Lower leg skin (tissue), 4 donors: ENCODE measurements at regions not wholly inside any gene's neighbourhood (a gene's known extent, or its start where the extent isn't known, plus 50 kb on each side); places are given as distances from the start of the nearest gene placed in this dataset.
"Not testable (repeated sequence)": the region's sequence is repeated elsewhere in the genome, so short reads cannot be mapped to it uniquely, and the experiment has no call there.

ENCODE experiments used
- DNase-seq, 2 donors: peaks; one replicate each; pipeline ENCODE4 v3.0.0-alpha.2; 2019; ENCODE audit warnings: low spot score in 2 of 2
- H3K4me3 ChIP-seq: fragments of 200-600 bp; sonication (generic); 2 replicates; pipeline ENCODE4 v1.5.1; 2017; ENCODE audit warnings: mild to moderate bottlenecking, low read depth; ENCODE audit not compliant: poor library complexity, severe bottlenecking
- POLR2A ChIP-seq, 2 donors: fragments of 450-650 bp; IDR thresholded peaks; one replicate each; pipeline ENCODE4 v1.6.1; 2016 to 2017; ENCODE audit warnings: antibody characterized with exemption in 2 of 2, mild to moderate bottlenecking in 1 of 2, moderate library complexity in 1 of 2
- WGBS, 2 donors: methylation state at CpG; one replicate each; pipeline ENCODE4 v1.1.5; 2018; 5-methylcytosine and 5-hydroxymethylcytosine counted together
- intact Hi-C: fragments of 100-400 bp; cut with DNase I; formaldehyde crosslinking; loops from one replicate; pipeline ENCODE4 v1.15.0; 2023; ENCODE audit warnings: low total_unique reads
- TF ChIP-seq, protein P1 (sequence below), 3 donors: fragments of 450-650 bp; IDR thresholded peaks; one replicate each; pipeline ENCODE4 v1.5.1; 2016; ENCODE audit warnings: antibody characterized with exemption in 3 of 3, mild to moderate bottlenecking in 3 of 3, moderate library complexity in 2 of 3

DNA sequence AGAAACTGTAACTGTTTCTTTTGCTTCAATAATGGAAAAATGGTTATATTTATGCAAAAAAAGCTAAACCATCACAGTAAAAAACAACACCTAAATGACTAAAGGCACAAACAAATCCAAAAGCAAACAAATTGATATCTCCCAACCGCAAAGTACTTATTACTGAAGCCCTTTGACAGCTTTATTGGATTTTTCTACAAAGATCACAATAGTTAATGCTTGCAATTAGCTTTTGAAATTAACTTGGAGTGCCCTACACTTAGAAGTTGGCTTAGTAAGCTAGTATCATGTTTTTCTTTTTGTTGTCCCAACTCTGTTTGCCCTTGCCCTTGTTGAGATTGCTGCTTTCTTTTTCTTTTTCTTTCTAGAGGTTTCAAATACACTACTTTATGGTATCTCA lies 257.5 kb downstream of the INHBA start:
- TF ChIP-seq, protein P1, sequence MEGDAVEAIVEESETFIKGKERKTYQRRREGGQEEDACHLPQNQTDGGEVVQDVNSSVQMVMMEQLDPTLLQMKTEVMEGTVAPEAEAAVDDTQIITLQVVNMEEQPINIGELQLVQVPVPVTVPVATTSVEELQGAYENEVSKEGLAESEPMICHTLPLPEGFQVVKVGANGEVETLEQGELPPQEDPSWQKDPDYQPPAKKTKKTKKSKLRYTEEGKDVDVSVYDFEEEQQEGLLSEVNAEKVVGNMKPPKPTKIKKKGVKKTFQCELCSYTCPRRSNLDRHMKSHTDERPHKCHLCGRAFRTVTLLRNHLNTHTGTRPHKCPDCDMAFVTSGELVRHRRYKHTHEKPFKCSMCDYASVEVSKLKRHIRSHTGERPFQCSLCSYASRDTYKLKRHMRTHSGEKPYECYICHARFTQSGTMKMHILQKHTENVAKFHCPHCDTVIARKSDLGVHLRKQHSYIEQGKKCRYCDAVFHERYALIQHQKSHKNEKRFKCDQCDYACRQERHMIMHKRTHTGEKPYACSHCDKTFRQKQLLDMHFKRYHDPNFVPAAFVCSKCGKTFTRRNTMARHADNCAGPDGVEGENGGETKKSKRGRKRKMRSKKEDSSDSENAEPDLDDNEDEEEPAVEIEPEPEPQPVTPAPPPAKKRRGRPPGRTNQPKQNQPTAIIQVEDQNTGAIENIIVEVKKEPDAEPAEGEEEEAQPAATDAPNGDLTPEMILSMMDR (IDR thresholded peaks at IDR 0.05) = no peak
- TF ChIP-seq POLR2A (IDR thresholded peaks at IDR 0.05) = no peak
- no peak for DNase-seq
- intact Hi-C loops = no loop called here
- H3K4me3 ChIP-seq = no peak overlapping the region
- WGBS, 2 donors = 91 to 92% methylated on average over 1 of the region's 1 CpG

DNA sequence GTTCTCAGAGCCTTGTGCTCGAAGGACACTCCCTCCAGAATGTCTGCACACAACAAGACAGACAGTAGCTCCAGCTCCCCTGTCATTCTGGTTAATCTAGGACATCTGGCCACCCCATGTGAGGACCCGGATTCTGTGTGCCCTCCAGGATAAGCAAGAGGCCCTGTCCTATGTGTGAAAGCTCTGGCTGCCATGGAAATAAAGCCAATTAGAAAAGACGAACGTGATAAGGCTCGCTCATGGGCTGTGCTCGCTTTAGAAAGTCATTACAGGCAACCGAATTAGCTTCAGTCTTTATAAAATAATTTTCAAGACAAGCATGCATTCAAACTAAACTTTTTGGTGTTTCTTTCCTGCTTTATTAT lies 263.4 kb downstream of the INHBA start:
- no peak for DNase-seq
- 59 to 68% methylated on average over 7 of the region's 7 CpGs for WGBS, 2 donors
- H3K4me3 ChIP-seq = no peak overlapping the region
- intact Hi-C loops = no loop called here
- no peak for TF ChIP-seq POLR2A (IDR thresholded peaks at IDR 0.05)

DNA sequence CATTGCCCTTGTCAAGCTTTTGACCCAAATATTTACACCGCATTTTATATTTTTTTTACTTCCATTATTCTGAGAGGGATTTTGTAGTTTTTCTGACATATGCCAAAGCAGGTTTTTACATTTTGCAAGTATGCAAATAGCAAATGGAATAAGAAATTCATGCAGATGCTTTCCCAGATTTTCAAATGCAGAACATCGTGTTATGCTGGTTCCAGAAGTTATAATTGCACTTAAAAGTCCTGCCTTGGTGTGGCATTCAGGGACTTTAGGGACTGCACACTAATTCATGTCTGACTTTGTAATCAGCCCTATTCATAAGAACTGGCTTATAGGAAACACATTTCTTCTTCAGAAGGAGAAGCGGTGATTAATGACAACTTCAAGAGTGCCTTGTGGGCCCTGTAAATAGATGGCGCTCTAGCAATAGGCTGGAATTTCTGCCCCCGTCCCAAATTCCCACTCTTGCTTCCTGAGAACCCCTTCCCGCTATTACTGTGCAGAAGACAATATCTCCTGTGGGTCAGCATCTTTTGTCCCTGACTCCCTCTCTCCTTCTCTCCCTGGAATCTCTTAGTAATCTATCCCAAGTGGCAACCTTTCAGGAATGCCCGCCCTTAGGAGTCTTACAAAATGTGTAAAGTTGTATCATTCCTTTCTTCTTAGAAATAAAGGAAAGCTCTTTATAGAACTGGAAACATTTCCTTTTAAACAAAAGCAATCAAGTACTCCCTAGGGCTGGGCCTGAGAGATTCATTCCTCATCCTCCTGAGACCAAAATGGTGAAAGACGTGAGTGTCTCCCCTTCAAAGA lies 264.0 kb downstream of the INHBA start:
- H3K4me3 ChIP-seq = no peak overlapping the region
- WGBS, 2 donors = 81% methylated on average over 8 of the region's 8 CpGs

DNA sequence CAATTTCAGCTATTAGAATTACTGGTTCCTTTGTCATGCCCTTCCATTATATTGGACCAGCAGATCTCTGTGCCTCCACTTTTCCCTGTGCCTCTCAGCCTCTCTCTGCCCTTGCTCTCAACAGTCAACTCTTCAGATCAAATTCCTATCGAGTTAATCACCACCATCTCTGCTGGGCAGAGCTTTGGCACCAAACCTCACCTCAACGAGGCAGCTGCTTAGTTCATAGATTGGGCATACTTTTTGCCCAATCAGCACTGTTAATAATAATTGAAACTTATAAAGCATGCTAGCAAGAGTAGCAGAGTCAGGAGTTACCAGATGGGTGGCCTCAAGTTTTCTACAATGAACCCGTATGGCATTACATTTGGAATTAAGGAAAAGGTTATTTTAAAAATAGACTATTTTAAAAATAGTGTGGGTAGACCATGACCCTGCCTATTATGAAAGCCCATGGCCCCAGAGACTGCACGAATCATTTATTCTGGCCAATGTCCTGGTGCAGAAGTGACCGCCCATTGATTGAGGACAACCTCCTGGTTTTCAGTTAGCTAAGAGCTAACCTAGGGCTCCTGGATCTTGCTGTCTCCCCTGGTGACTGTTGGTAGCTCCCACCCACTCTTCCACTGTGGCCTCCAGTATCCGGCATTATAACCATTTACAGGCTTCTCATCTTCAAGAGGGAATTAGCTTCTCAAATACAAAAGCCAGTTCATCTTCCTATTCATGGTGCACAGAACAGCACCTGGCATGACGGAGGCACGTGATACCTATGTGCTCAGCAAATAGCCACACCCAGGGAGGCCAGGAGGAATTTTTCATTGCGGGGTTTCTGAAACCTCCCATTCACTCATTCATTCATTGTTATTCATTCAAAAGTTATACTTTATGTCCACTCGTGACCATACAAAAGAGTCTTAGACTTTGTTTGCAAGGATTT lies 265.4 kb downstream of the INHBA start:
- DNase-seq = no peak
- intact Hi-C loops = no loop called here
- no peak overlapping the region for H3K4me3 ChIP-seq
- no peak for TF ChIP-seq POLR2A (IDR thresholded peaks at IDR 0.05)
- TF ChIP-seq, protein P1 (IDR thresholded peaks at IDR 0.05) = no peak
- WGBS, 2 donors = 65 to 68% methylated on average over 10 of the region's 10 CpGs

More for the DNA sequence above, 264.0 kb downstream of the INHBA start:
- TF ChIP-seq, protein P1 (IDR thresholded peaks at IDR 0.05) = no peak
- TF ChIP-seq POLR2A (IDR thresholded peaks at IDR 0.05) = no peak
- intact Hi-C loops = no loop called here
- no peak for DNase-seq

DNA sequence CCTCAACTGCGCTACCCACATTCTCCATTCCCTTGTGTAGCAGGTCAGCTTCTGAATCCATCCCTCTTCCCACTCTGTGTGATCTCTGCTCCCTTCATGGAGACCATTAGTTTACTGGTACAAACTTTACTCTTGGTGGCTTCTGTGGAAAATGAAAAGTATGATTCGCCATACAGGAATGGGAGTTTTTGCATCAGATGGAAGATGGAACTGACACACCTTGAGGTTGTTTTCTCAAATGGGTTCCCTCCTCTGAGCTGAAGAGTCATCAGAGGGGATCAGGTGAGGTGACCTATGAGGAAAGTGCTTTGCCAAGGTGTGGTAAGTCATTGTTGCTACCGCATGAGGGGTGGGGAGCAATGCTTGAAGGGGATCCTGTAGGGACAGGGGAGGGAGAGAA lies 266.8 kb downstream of the INHBA start:
- WGBS, 2 donors = 97 to 99% methylated on average over 3 of the region's 3 CpGs
- no peak for TF ChIP-seq POLR2A (IDR thresholded peaks at IDR 0.05)
- TF ChIP-seq, protein P1 (IDR thresholded peaks at IDR 0.05) = no peak
- no peak overlapping the region for H3K4me3 ChIP-seq
- DNase-seq = no peak
- intact Hi-C loops = no loop called here

DNA sequence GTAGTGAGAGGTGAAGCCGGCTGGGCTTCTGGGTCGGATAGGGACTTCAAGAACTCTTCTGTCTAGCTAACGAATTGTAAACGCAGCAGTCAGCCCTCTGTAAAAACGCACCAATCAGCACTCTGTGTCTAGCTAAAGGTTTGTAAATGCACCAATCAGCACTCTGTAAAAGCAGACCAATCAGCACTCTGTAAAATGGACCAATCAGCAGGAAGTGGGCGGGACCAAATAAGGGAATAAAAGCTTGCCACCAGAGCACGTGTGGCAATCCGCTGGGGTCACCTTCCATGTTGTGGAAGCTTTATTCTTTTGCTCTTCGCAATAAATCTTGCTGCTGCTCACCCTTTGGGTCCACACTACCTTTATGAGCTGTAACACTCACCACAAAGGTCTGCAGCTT lies 267.9 kb downstream of the INHBA start:
- DNase-seq, intact Hi-C loops, H3K4me3 ChIP-seq: not testable (repeated sequence)
- 85 to 87% methylated on average over 9 of the region's 9 CpGs for WGBS, 2 donors
